Keratinocyte (primary cell): ENCODE measurements at regions not wholly inside any gene's neighbourhood (a gene's known extent, or its start where the extent isn't known, plus 50 kb on each side); places are given as distances from the start of the nearest gene placed in this dataset.

Experiments used
- DNase-seq: peaks from one replicate; pipeline ENCODE4 v3.0.0-alpha.2; 2011; ENCODE audit warnings: low read depth, missing footprints, low spot score
- FAIRE-seq: peaks from 2 replicates; lab custom pipeline; 2011; peaks lifted over from hg19 to GRCh38; lab: Jason Lieb, UNC
- H2AFZ ChIP-seq: 2 replicates; pipeline ENCODE4 v1.6.0; 2012; ENCODE audit warnings: low read length, control low read depth, inconsistent platforms; ENCODE audit not compliant: control insufficient read depth
- H3K27ac ChIP-seq: 2 replicates; pipeline ENCODE4 v1.5.1; 2011; ENCODE audit warnings: low read length; ENCODE audit not compliant: control insufficient read depth, insufficient read depth
- H3K27me3 ChIP-seq: 3 replicates; pipeline ENCODE4 v1.6.0; 2011; ENCODE audit warnings: low read length; ENCODE audit not compliant: control insufficient read depth, insufficient read depth; ENCODE audit errors: extremely low read depth
- H3K36me3 ChIP-seq, 2 experiments: 2 replicates in 1 of 2; 3 replicates in 1 of 2; pipeline ENCODE4 v1.5.1; 2011; ENCODE audit warnings: low read length in 2 of 2, mild to moderate bottlenecking in 1 of 2; ENCODE audit not compliant: control insufficient read depth in 2 of 2, insufficient read depth in 2 of 2; ENCODE audit errors: extremely low read depth in 1 of 2
- H3K4me1 ChIP-seq: 3 replicates; pipeline ENCODE4 v1.5.1; 2011; ENCODE audit warnings: low read length; ENCODE audit not compliant: control insufficient read depth, insufficient read depth; ENCODE audit errors: extremely low read depth
- H3K4me2 ChIP-seq: 3 replicates; pipeline ENCODE4 v1.6.0; 2011; ENCODE audit warnings: low read depth, low read length; ENCODE audit not compliant: control insufficient read depth, insufficient read depth; ENCODE audit errors: extremely low read depth
- H3K4me3 ChIP-seq, 3 experiments: fragments of 200-600 bp in 1 of 3; sonication (generic) in 1 of 3; 2 replicates in 2 of 3; 3 replicates in 1 of 3; pipeline ENCODE4 v1.5.1; 2011 to 2016; ENCODE audit warnings: low read length in 3 of 3, mild to moderate bottlenecking in 3 of 3, control low read depth in 2 of 3, inconsistent platforms in 1 of 3, low read depth in 1 of 3, mixed read lengths in 1 of 3, mixed run types in 1 of 3, moderate library complexity in 1 of 3; ENCODE audit not compliant: control insufficient read depth in 2 of 3, insufficient read depth in 2 of 3; ENCODE audit errors: extremely low read depth in 1 of 3
- H3K79me2 ChIP-seq: 2 replicates; pipeline ENCODE4 v1.6.0; 2012; ENCODE audit warnings: low read length; ENCODE audit not compliant: control insufficient read depth, insufficient read depth
- H3K9ac ChIP-seq: 3 replicates; pipeline ENCODE4 v1.6.0; 2011; ENCODE audit warnings: low read length; ENCODE audit not compliant: control insufficient read depth, insufficient read depth; ENCODE audit errors: extremely low read depth
- H3K9me1 ChIP-seq: 3 replicates; pipeline ENCODE4 v1.6.0; 2011; ENCODE audit warnings: low read length; ENCODE audit not compliant: control insufficient read depth, insufficient read depth; ENCODE audit errors: extremely low read depth
- H3K9me3 ChIP-seq: 2 replicates; pipeline ENCODE4 v1.5.1; 2012; ENCODE audit warnings: low read depth, low read length; ENCODE audit not compliant: control insufficient read depth
- H4K20me1 ChIP-seq: 3 replicates; pipeline ENCODE4 v1.6.0; 2011; ENCODE audit warnings: low read length; ENCODE audit not compliant: control insufficient read depth, insufficient read depth; ENCODE audit errors: extremely low read depth
- EZH2 ChIP-seq: IDR thresholded peaks from one replicate; pipeline ENCODE4 v1.6.1; 2012; ENCODE audit warnings: inconsistent platforms, mild to moderate bottlenecking, low read length, moderate library complexity
- dilution Hi-C: fragments of 300-500 bp; cut with MboI; formaldehyde crosslinking; loops from one replicate; pipeline ENCODE4 v1.7.0; 2020; ENCODE audit warnings: low sequenced_read_pairs; ENCODE audit not compliant: extremely low pct_ligation_motif_present
- TF ChIP-seq, protein P1 (sequence below), 3 experiments: IDR thresholded peaks in 1 of 3; conservative IDR thresholded peaks in 1 of 3; optimal IDR thresholded peaks in 1 of 3; 2 replicates in 2 of 3; 3 replicates in 1 of 3; pipeline versions ENCODE3 to v1.5.1; 2011; ENCODE audit warnings: low read length in 3 of 3, mild to moderate bottlenecking in 3 of 3, moderate library complexity in 2 of 3, control low read depth in 1 of 3, inconsistent platforms in 1 of 3; ENCODE audit not compliant: insufficient read depth in 2 of 3; ENCODE audit errors: extremely low read depth in 1 of 3

- no peaks in the 10 kb centered on the region for H3K9me3 ChIP-seq
- H3K27ac ChIP-seq: no peak overlapping the region
- FAIRE-seq (no peak), DNase-seq (no peak)
- H3K9me1 ChIP-seq: no peaks in the 10 kb centered on the region
- dilution Hi-C loops: no loop called here
- H3K36me3 ChIP-seq: no peaks in the 10 kb centered on the region
- no peak overlapping the region for H3K4me3 ChIP-seq
- H3K79me2 ChIP-seq: no peaks in the 10 kb centered on the region
- H3K4me1 ChIP-seq: no peaks in the 10 kb centered on the region
- no peak for TF ChIP-seq EZH2
- TF ChIP-seq, protein P1, sequence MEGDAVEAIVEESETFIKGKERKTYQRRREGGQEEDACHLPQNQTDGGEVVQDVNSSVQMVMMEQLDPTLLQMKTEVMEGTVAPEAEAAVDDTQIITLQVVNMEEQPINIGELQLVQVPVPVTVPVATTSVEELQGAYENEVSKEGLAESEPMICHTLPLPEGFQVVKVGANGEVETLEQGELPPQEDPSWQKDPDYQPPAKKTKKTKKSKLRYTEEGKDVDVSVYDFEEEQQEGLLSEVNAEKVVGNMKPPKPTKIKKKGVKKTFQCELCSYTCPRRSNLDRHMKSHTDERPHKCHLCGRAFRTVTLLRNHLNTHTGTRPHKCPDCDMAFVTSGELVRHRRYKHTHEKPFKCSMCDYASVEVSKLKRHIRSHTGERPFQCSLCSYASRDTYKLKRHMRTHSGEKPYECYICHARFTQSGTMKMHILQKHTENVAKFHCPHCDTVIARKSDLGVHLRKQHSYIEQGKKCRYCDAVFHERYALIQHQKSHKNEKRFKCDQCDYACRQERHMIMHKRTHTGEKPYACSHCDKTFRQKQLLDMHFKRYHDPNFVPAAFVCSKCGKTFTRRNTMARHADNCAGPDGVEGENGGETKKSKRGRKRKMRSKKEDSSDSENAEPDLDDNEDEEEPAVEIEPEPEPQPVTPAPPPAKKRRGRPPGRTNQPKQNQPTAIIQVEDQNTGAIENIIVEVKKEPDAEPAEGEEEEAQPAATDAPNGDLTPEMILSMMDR (optimal IDR thresholded peaks at IDR 0.05 in 1 of 3, IDR thresholded peaks at IDR 0.05 in 1 of 3, conservative IDR thresholded peaks at IDR 0.05 in 1 of 3; ENCODE audit: extremely low read depth in 1 of 3, insufficient read depth in 2 of 3, low read length in 3 of 3): no peak
- H4K20me1 ChIP-seq: no peaks in the 10 kb centered on the region
- H3K9ac ChIP-seq: no peak overlapping the region
- H3K4me2 ChIP-seq: no peak overlapping the region
- H3K27me3 ChIP-seq: no peaks in the 10 kb centered on the region
- no peak overlapping the region for H2AFZ ChIP-seq
Measured at GRCh38 chr4:19786616-19787015, 465.1 kb upstream of the SLIT2 start.

DNA sequence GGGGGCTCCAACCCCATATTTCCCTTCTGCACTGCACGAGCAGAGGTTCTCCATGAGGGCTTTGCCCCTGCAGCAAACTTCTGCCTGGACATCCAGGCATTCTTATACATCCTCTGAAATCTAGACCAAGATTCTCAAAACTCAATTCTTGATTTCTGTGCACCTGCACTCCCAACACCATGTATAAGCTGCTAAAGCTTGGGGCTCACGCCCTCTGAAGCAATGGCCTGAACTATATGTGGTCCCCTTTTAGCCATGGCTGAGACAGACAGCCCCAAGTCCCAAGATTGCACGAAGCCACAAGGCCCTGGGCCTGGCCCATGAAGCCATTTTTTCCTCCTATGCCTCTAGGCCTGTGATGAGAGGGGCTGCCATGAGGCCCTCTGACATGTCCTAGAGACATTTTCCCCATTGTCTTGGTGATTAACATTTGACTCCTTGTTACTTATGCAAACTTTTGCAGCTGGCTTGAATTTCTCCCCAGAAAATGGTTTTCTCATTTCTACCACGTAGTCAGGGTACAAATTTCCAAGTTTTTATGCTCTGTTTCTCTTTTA lies 468.0 kb upstream of the SLIT2 start:
- no peak overlapping the region for H2AFZ ChIP-seq
- no peaks in the 10 kb centered on the region for H3K79me2 ChIP-seq
- H3K9me3 ChIP-seq: no peaks in the 10 kb centered on the region
- no peaks in the 10 kb centered on the region for H3K36me3 ChIP-seq
- TF ChIP-seq, protein P1 (optimal IDR thresholded peaks at IDR 0.05 in 1 of 3, IDR thresholded peaks at IDR 0.05 in 1 of 3, conservative IDR thresholded peaks at IDR 0.05 in 1 of 3; ENCODE audit: extremely low read depth in 1 of 3, insufficient read depth in 2 of 3, low read length in 3 of 3): no peak
- no peak for TF ChIP-seq EZH2
- dilution Hi-C loops: no loop called here
- no peak for FAIRE-seq
- no peaks in the 10 kb centered on the region for H3K9me1 ChIP-seq
- no peaks in the 10 kb centered on the region for H3K4me1 ChIP-seq
- H3K9ac ChIP-seq: no peak overlapping the region
- DNase-seq: no peak
- no peak overlapping the region for H3K27ac ChIP-seq
- no peak overlapping the region for H3K4me2 ChIP-seq
- no peaks in the 10 kb centered on the region for H3K27me3 ChIP-seq
- no peak overlapping the region for H3K4me3 ChIP-seq
- no peaks in the 10 kb centered on the region for H4K20me1 ChIP-seq
